AG04450 (cell line): ENCODE measurements at regions not wholly inside any gene's neighbourhood (a gene's known extent, or its start where the extent isn't known, plus 50 kb on each side); places are given as distances from the start of the nearest gene placed in this dataset.

Experiments
- CTCF ChIA-PET: fragments of 300-600, 350-600 bp; formaldehyde crosslinking; extraction: SDS; loops from one replicate; lab custom pipeline; 2022; ENCODE audit warnings: antibody characterized with exemption, inconsistent platforms; lab: Charles Lee
- POLR2A ChIA-PET: fragments of 350-600 bp; formaldehyde crosslinking; extraction: SDS; loops from one replicate; lab custom pipeline; 2021; ENCODE audit warnings: antibody characterized with exemption, inconsistent platforms; lab: Yijun Ruan, JAX
- DNase-seq: peaks from one replicate; pipeline ENCODE4 v3.0.0-alpha.2; 2011; ENCODE audit warnings: low read depth, low spot score
- H3K27ac ChIP-seq: one replicate; pipeline ENCODE4 v1.5.1; 2012; ENCODE audit warnings: low read depth, low read length, control low read depth
- H3K27me3 ChIP-seq: one replicate; pipeline ENCODE4 v1.6.0; 2012; ENCODE audit warnings: low read length; ENCODE audit not compliant: control insufficient read depth, insufficient read depth
- H3K4me3 ChIP-seq: 2 replicates; pipeline ENCODE4 v1.5.1; 2011; ENCODE audit warnings: mild to moderate bottlenecking, low read depth, low read length, control low read depth
- H3K9me3 ChIP-seq: 2 replicates; pipeline ENCODE4 v1.5.1; 2012; ENCODE audit warnings: low read length; ENCODE audit not compliant: control insufficient read depth, insufficient read depth
- TF ChIP-seq, protein P1 (sequence below): IDR thresholded peaks from 2 replicates; pipeline ENCODE4 v1.5.1; 2011; ENCODE audit warnings: low read depth, low read length, control low read depth, inconsistent platforms

DNA sequence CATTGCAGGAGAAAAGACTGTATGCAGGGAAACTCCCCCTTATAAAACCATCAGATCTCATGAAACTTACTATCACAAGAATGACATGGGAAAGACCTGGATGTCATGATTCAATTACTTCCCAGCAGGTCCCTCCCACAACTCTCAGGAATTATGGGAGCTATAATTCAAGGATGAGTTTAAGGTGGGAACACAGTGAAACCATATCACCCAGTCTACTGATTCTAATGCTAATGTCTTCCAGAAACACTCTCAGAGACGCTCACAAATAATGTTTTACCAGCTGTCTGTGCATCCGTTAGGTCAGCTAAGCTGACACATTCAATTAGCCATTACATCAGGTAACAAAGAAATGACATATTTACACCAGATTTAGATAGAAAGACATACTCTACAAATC lies 637.9 kb downstream of the NLGN4Y start:
- Histone ChIP-seq H3K27me3 (no peaks in the 10 kb centered on the region), H3K27ac (no peak overlapping the region), H3K9me3 (no peaks in the 10 kb centered on the region), H3K4me3 (no peak overlapping the region)
- DNase-seq = no peak
- ChIA-PET POLR2A (no interaction called here), CTCF (no interaction called here)
- TF ChIP-seq, protein P1, sequence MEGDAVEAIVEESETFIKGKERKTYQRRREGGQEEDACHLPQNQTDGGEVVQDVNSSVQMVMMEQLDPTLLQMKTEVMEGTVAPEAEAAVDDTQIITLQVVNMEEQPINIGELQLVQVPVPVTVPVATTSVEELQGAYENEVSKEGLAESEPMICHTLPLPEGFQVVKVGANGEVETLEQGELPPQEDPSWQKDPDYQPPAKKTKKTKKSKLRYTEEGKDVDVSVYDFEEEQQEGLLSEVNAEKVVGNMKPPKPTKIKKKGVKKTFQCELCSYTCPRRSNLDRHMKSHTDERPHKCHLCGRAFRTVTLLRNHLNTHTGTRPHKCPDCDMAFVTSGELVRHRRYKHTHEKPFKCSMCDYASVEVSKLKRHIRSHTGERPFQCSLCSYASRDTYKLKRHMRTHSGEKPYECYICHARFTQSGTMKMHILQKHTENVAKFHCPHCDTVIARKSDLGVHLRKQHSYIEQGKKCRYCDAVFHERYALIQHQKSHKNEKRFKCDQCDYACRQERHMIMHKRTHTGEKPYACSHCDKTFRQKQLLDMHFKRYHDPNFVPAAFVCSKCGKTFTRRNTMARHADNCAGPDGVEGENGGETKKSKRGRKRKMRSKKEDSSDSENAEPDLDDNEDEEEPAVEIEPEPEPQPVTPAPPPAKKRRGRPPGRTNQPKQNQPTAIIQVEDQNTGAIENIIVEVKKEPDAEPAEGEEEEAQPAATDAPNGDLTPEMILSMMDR = no peak

DNA sequence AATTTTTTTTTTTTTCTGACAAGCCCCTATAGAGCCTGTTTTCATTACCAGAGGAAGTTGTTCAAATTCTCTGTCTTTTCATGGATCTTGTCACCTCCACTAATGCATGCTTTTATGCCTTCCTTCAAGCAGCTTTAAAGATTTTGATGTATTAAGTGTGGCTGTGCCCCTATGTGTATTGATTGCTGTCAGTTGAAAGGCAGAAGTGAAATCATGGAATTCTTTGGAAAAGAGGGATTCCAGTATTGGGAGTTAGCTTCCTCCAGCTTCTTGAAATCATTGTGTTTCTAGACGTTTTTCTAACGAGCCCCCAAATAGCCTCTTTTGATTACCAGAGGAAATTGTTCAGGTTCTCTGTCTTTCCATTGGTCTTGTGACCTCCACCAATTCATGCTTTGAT lies 655.6 kb downstream of the NLGN4Y start:
- H3K27ac ChIP-seq = no peak overlapping the region
- ChIA-PET POLR2A (no interaction called here), CTCF (no interaction called here)
- TF ChIP-seq, protein P1 = no peak
- DNase-seq = no peak
- no peak overlapping the region for H3K4me3 ChIP-seq
- H3K27me3 ChIP-seq = no peaks in the 10 kb centered on the region
- H3K9me3 ChIP-seq = no peaks in the 10 kb centered on the region

GRCh38 chrY:15229056-15229455 lies 704.7 kb downstream of the NLGN4Y start:
- ChIA-PET POLR2A (no interaction called here), CTCF (no interaction called here)
- H3K4me3 ChIP-seq = no peak overlapping the region
- TF ChIP-seq, protein P1 = no peak; the same call in 1 of the 2 replicates
- no peaks in the 10 kb centered on the region for H3K9me3 ChIP-seq
- DNase-seq = no peak
- no peak overlapping the region for H3K27ac ChIP-seq
- H3K27me3 ChIP-seq = no peaks in the 10 kb centered on the region

- H3K27ac ChIP-seq = no peak overlapping the region
- TF ChIP-seq, protein P1 = no peak
- H3K4me3 ChIP-seq = no peak overlapping the region
- DNase-seq = no peak
- no peaks in the 10 kb centered on the region for H3K9me3 ChIP-seq
- POLR2A ChIA-PET = no interaction called here
- CTCF ChIA-PET = no interaction called here
- no peaks in the 10 kb centered on the region for H3K27me3 ChIP-seq
Observed at GRCh38 chrY:15239596-15240132, 715.3 kb downstream of the NLGN4Y start.

- Histone ChIP-seq H3K4me3 (no peak overlapping the region), H3K9me3 (no peaks in the 10 kb centered on the region), H3K27me3 (no peaks in the 10 kb centered on the region), H3K27ac (no peak overlapping the region)
- POLR2A ChIA-PET = no interaction called here
- TF ChIP-seq, protein P1 = no peak
- CTCF ChIA-PET = no interaction called here
- DNase-seq = no peak
Observed at GRCh38 chrY:15259286-15259685, 735.0 kb downstream of the NLGN4Y start.
